SK-N-SH (cell line): ENCODE measurements at regions not wholly inside any gene's neighbourhood (a gene's known extent, or its start where the extent isn't known, plus 50 kb on each side); places are given as distances from the start of the nearest gene placed in this dataset.

ENCODE experiments used
- CTCF ChIA-PET: fragments of 300-600, 350-600 bp; formaldehyde crosslinking; extraction: SDS; loops from one replicate; lab custom pipeline; 2021; lab: Yijun Ruan, JAX
- POLR2A ChIA-PET: fragments of 350-600 bp; sonication (Branson Sonifier 250); formaldehyde crosslinking; extraction: SDS; loops from one replicate; lab custom pipeline; 2020; ENCODE audit warnings: antibody characterized with exemption, inconsistent platforms; lab: Yijun Ruan, JAX
- DNase-seq: peaks from one replicate; pipeline ENCODE4 v3.0.0; 2012
- H2AFZ ChIP-seq: fragments of 200-600 bp; sonication (generic); 2 replicates; pipeline ENCODE4 v1.8.1; 2016; ENCODE audit warnings: antibody characterized with exemption, mild to moderate bottlenecking, low read depth
- H3F3A ChIP-seq: fragments of 200-600 bp; sonication (generic); replicated peaks from 2 replicates; pipeline ENCODE3; 2016; ENCODE audit warnings: antibody characterized with exemption, mild to moderate bottlenecking; ENCODE audit not compliant: insufficient read depth
- H3K27ac ChIP-seq, 2 experiments: fragments of 200-500 bp in 1 of 2; fragments of 200-600 bp in 1 of 2; sonication (Bioruptor generic) in 1 of 2; sonication (generic), shearing (Covaris generic) in 1 of 2; 2 replicates each; pipeline versions ENCODE4 v1.5.1 to v1.6.1; 2014 to 2016; ENCODE audit warnings: low read depth in 2 of 2, inconsistent platforms in 1 of 2, low read length in 1 of 2, mild to moderate bottlenecking in 1 of 2, mixed read lengths in 1 of 2
- H3K27me3 ChIP-seq: fragments of 200-600 bp; sonication (generic), shearing (Covaris generic); 2 replicates; pipeline ENCODE4 v1.6.1; 2016; ENCODE audit warnings: mixed run types; ENCODE audit not compliant: insufficient read depth
- H3K36me3 ChIP-seq, 2 experiments: fragments of 200-500 bp in 1 of 2; fragments of 200-600 bp in 1 of 2; sonication (Bioruptor generic) in 1 of 2; sonication (generic) in 1 of 2; replicated peaks in 1 of 2; 2 replicates each; pipeline versions ENCODE3 to v1.5.1; 2014 to 2016; ENCODE audit warnings: low read length in 1 of 2, mild to moderate bottlenecking in 1 of 2; ENCODE audit not compliant: insufficient read depth in 2 of 2, control insufficient read depth in 1 of 2
- H3K4me1 ChIP-seq, 2 experiments: fragments of 200-500 bp in 1 of 2; fragments of 200-600 bp in 1 of 2; sonication (Bioruptor generic) in 1 of 2; sonication (generic), shearing (Covaris generic) in 1 of 2; 2 replicates each; pipeline versions ENCODE4 v1.5.1 to v1.6.1; 2014 to 2016; ENCODE audit warnings: low read depth in 1 of 2, low read length in 1 of 2, mixed run types in 1 of 2; ENCODE audit not compliant: insufficient read depth in 2 of 2, control insufficient read depth in 1 of 2
- H3K4me2 ChIP-seq: fragments of 200-600 bp; sonication (generic), shearing (Covaris generic); 2 replicates; pipeline ENCODE4 v1.6.1; 2017; ENCODE audit warnings: mixed run types
- H3K4me3 ChIP-seq, 2 experiments: fragments of 200-500 bp in 1 of 2; fragments of 200-600 bp in 1 of 2; sonication (Bioruptor generic) in 1 of 2; sonication (generic), shearing (Covaris generic) in 1 of 2; 2 replicates each; pipeline versions ENCODE4 v1.5.1 to v1.8.1; 2014 to 2016; ENCODE audit warnings: low read depth in 2 of 2, inconsistent platforms in 1 of 2, low read length in 1 of 2, mild to moderate bottlenecking in 1 of 2, mixed read lengths in 1 of 2, moderate library complexity in 1 of 2
- H3K79me2 ChIP-seq: fragments of 200-600 bp; sonication (generic); 2 replicates; pipeline ENCODE4 v1.8.1; 2017; ENCODE audit warnings: mild to moderate bottlenecking; ENCODE audit not compliant: insufficient read depth
- H3K9ac ChIP-seq: fragments of 200-600 bp; sonication (generic); 2 replicates; pipeline ENCODE4 v1.6.1; 2017; ENCODE audit warnings: mixed run types
- H3K9me2 ChIP-seq: fragments of 200-600 bp; sonication (generic); 2 replicates; pipeline ENCODE4 v1.6.1; 2017; ENCODE audit warnings: mixed run types
- H3K9me3 ChIP-seq: fragments of 200-600 bp; sonication (generic); 2 replicates; pipeline ENCODE4 v1.6.1; 2017; ENCODE audit warnings: mixed run types, mild to moderate bottlenecking, moderate library complexity
- H4K20me1 ChIP-seq: fragments of 200-600 bp; sonication (generic); 2 replicates; pipeline ENCODE4 v1.6.1; 2017; ENCODE audit warnings: mild to moderate bottlenecking, mixed run types; ENCODE audit not compliant: insufficient read depth
- CHD2 ChIP-seq: fragments of 150-350 bp; IDR thresholded peaks from 2 replicates; pipeline ENCODE4 v1.6.1; 2018; ENCODE audit warnings: low read length; ENCODE audit not compliant: partially characterized antibody
- ELF1 ChIP-seq: IDR thresholded peaks from 2 replicates; pipeline ENCODE4 v1.4.0; 2012
- EP300 ChIP-seq, 2 experiments: IDR thresholded peaks; 2 replicates each; pipeline versions ENCODE4 v1.4.0 to v1.6.1; 2012; ENCODE audit warnings: borderline replicate concordance in 1 of 2, low read depth in 1 of 2, low read length in 1 of 2
- EZH2phosphoT487 ChIP-seq: fragments of 200-600 bp; sonication (generic); IDR thresholded peaks from 2 replicates; pipeline ENCODE4 v1.6.1; 2017; ENCODE audit warnings: low read depth, mixed run types, mild to moderate bottlenecking, antibody characterized with exemption, moderate library complexity, borderline replicate concordance
- FOSL2 ChIP-seq: IDR thresholded peaks from 2 replicates; pipeline ENCODE4 v1.4.0; 2012; ENCODE audit warnings: low read depth, mild to moderate bottlenecking, moderate library complexity, borderline replicate concordance
- FOXM1 ChIP-seq: IDR thresholded peaks from 2 replicates; pipeline ENCODE4 v1.4.0; 2012; ENCODE audit warnings: low read depth, mild to moderate bottlenecking
- GABPA ChIP-seq: IDR thresholded peaks from 2 replicates; pipeline ENCODE4 v1.4.0; 2012; ENCODE audit warnings: low read depth, mild to moderate bottlenecking
- JUND ChIP-seq: IDR thresholded peaks from 2 replicates; pipeline ENCODE4 v1.4.0; 2012
- MAX ChIP-seq: IDR thresholded peaks from 2 replicates; pipeline ENCODE4 v1.4.0; 2012; ENCODE audit warnings: low read depth
- MEF2A ChIP-seq: IDR thresholded peaks from 2 replicates; pipeline ENCODE4 v1.4.0; 2012; ENCODE audit warnings: low read depth, borderline replicate concordance
- MXI1 ChIP-seq: IDR thresholded peaks from 2 replicates; pipeline ENCODE4 v1.6.1; 2012; ENCODE audit warnings: mild to moderate bottlenecking, low read depth, low read length, improper control_type of control experiment
- RCOR1 ChIP-seq: fragments of 150-350 bp; IDR thresholded peaks from 2 replicates; pipeline ENCODE4 v1.6.1; 2017; ENCODE audit warnings: antibody characterized with exemption, low read length
- RXRA ChIP-seq: IDR thresholded peaks from 2 replicates; pipeline ENCODE4 v1.4.0; 2012; ENCODE audit warnings: low read depth, mild to moderate bottlenecking, borderline replicate concordance
- SIN3A ChIP-seq: IDR thresholded peaks from 2 replicates; pipeline ENCODE4 v1.6.1; 2012; ENCODE audit warnings: low read depth, mild to moderate bottlenecking, low read length, moderate library complexity, borderline replicate concordance
- SMC3 ChIP-seq: IDR thresholded peaks from 2 replicates; pipeline ENCODE4 v1.6.1; 2012; ENCODE audit warnings: low read depth, low read length, improper control_type of control experiment
- TAF1 ChIP-seq: IDR thresholded peaks from 2 replicates; pipeline ENCODE4 v1.6.1; 2012; ENCODE audit warnings: low read depth, mild to moderate bottlenecking, low read length, moderate library complexity, borderline replicate concordance
- TCF12 ChIP-seq: IDR thresholded peaks from 2 replicates; pipeline ENCODE4 v1.4.0; 2012
- TEAD4 ChIP-seq: IDR thresholded peaks from 2 replicates; pipeline ENCODE4 v1.4.0; 2012; ENCODE audit warnings: mild to moderate bottlenecking, borderline replicate concordance; ENCODE audit not compliant: insufficient read depth
- ZBTB33 ChIP-seq: IDR thresholded peaks from 2 replicates; pipeline ENCODE4 v1.4.0; 2012; ENCODE audit warnings: low read depth, borderline replicate concordance
- WGBS: methylation state at CpG from one replicate; pipeline ENCODE4 v1.1.6; 2017; ENCODE audit warnings: low lambda C conversion rate; 5-methylcytosine and 5-hydroxymethylcytosine counted together
- TF ChIP-seq, protein P1 (sequence below): fragments of 150-350 bp; IDR thresholded peaks from 2 replicates; pipeline ENCODE4 v1.6.1; 2016; ENCODE audit warnings: mild to moderate bottlenecking, low read depth, low read length

DNA sequence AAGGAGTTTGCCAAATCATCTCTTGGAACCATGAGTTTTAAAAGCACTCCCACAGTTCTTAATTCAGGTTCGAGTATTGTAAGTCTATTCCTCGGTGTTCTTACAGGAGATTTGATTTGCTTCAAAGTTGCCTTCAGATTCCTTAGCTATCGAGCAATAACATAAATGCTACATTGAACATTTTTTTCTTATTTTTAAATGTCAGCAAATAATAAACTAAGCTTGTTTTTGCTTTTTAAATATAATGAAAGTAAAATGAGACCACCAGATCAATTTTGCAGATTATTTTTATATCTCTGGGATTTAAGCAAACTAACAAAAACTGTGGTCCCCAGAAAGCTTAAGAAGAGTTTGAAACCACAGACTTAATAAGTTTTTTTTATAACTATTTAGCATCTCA lies 195.5 kb downstream of the LNPK start (continued):
- TF ChIP-seq MAX (no peak), SIN3A (no peak)

- H3K27ac ChIP-seq: no peak overlapping the region
- H3K4me3 ChIP-seq: no peak overlapping the region
- POLR2A ChIA-PET: no interaction called here
- H3K27me3 ChIP-seq: no peaks in the 10 kb centered on the region
- WGBS: 32% methylated on average over 5 of the region's 5 CpGs
- CTCF ChIA-PET: interaction anchor here (2.7 kb wide), 1 partner anchor 116 kb away, joined by 6 read pairs; no protein-coding TSS in a partner anchor
- no peak overlapping the region for H3K4me2 ChIP-seq
- TF ChIP-seq JUND: no peak
- TF ChIP-seq, all 33 proteins: peak for 0
- Histone ChIP-seq H3K79me2 (no peaks in the 10 kb centered on the region), H3K9ac (no peak overlapping the region), H3K36me3 (no peaks in the 10 kb centered on the region), H3K9me3 (no peaks in the 10 kb centered on the region), H3K9me2 (no peaks in the 10 kb centered on the region), H4K20me1 (no peaks in the 10 kb centered on the region), H2AFZ (no peak overlapping the region), H3F3A (no peaks in the 10 kb centered on the region), H3K4me1 (peaks cover 0 to 5% of the 10 kb centered on the region in 2 experiments; a peak in 2 of 4 replicates)
- DNase-seq: no peak
Measured at GRCh38 chr2:175806125-175806490, 196.0 kb downstream of the LNPK start.

GRCh38 chr2:175805442-175806124 lies 196.5 kb downstream of the LNPK start:
- no peak overlapping the region for H2AFZ ChIP-seq
- H3F3A ChIP-seq: no peaks in the 10 kb centered on the region
- no peak overlapping the region for H3K27ac ChIP-seq
- H3K4me2 ChIP-seq: no peak overlapping the region
- no peaks in the 10 kb centered on the region for H3K36me3 ChIP-seq
- WGBS: 45% methylated on average over 5 of the region's 5 CpGs
- no peaks in the 10 kb centered on the region for H3K9me3 ChIP-seq
- H3K27me3 ChIP-seq: no peaks in the 10 kb centered on the region
- H3K79me2 ChIP-seq: no peaks in the 10 kb centered on the region
- H3K4me1 ChIP-seq: peaks cover 0 to 5% of the 10 kb centered on the region in 2 experiments; a peak in 2 of 4 replicates
- H3K9ac ChIP-seq: no peak overlapping the region
- POLR2A ChIA-PET: no interaction called here
- no peak for DNase-seq
- H4K20me1 ChIP-seq: no peaks in the 10 kb centered on the region
- TF ChIP-seq, protein P1, sequence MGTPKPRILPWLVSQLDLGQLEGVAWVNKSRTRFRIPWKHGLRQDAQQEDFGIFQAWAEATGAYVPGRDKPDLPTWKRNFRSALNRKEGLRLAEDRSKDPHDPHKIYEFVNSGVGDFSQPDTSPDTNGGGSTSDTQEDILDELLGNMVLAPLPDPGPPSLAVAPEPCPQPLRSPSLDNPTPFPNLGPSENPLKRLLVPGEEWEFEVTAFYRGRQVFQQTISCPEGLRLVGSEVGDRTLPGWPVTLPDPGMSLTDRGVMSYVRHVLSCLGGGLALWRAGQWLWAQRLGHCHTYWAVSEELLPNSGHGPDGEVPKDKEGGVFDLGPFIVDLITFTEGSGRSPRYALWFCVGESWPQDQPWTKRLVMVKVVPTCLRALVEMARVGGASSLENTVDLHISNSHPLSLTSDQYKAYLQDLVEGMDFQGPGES: no peak
- TF ChIP-seq EZH2phosphoT487: no peak
- TF ChIP-seq TEAD4: no peak
- TF ChIP-seq ZBTB33: no peak
- TF ChIP-seq RCOR1: no peak
- no peak for TF ChIP-seq CHD2
- TF ChIP-seq FOSL2: no peak
- TF ChIP-seq FOXM1: no peak
- no peak for TF ChIP-seq RXRA
- TF ChIP-seq ELF1: no peak
- TF ChIP-seq EP300 (IDR thresholded peaks at IDR 0.05; ENCODE audit: borderline replicate concordance in 1 of 2, low read depth in 1 of 2, low read length in 1 of 2): no peak
- no peak for TF ChIP-seq TCF12
- no peak for TF ChIP-seq TAF1
- TF ChIP-seq MEF2A: no peak
- no peak for TF ChIP-seq SMC3
- no peak for TF ChIP-seq GABPA
- TF ChIP-seq MXI1: no peak
- TF ChIP-seq, all 33 proteins: peak for 0
- Histone ChIP-seq H3K4me3 (no peak overlapping the region), H3K9me2 (no peaks in the 10 kb centered on the region)
- CTCF ChIA-PET: interaction anchor here (2.7 kb wide), 1 partner anchor 116 kb away, joined by 6 read pairs; no protein-coding TSS in a partner anchor
